ENCODE measurements at regions not wholly inside any gene's neighbourhood (a gene's known extent, or its start where the extent isn't known, plus 50 kb on each side); places are given as distances from the start of the nearest gene placed in this dataset.

DNA sequence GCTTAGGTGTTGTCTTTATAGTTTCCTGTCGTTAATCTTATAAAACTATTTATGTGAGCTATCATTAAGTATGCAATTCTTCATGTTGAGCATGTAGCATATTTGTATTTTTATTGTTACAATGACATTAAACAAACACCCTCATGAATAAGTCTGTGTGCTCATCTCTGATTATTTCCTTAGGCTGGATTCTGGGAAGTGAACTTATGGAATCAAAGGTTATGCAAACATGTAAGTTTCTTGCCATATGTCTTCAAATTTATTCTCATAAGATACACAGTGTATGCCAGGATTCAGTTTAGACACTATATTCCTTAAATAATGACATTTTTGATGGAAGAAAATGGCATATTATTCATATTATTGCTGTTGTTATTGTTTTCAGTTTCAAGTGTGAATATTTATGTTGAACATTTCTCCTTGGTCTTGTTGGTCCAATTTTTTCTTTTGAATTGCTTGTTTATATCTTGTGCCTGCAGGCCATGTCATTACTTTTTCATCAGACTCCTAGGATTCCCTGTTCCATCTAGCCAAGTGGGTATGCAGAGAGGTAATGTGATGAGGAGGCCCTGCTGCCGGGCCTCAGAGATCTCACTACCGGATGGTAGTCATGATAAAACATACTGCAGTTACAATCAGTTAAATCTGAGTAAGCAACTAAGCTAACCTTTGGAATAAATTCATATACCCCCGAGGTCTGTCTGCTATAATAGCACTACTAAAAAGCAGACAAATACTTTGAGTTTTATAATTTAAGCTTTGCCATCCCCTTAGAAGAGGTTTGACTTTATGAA lies 684.3 kb upstream of the SGO1 start:
- H3K4me3 ChIP-seq (ENCODE audit: low read depth, low read length) = no peak overlapping the region
- no peak for TF ChIP-seq CTCF (IDR thresholded peaks at IDR 0.05; ENCODE audit: borderline replicate concordance, insufficient read depth, low read depth, low read length)

DNA sequence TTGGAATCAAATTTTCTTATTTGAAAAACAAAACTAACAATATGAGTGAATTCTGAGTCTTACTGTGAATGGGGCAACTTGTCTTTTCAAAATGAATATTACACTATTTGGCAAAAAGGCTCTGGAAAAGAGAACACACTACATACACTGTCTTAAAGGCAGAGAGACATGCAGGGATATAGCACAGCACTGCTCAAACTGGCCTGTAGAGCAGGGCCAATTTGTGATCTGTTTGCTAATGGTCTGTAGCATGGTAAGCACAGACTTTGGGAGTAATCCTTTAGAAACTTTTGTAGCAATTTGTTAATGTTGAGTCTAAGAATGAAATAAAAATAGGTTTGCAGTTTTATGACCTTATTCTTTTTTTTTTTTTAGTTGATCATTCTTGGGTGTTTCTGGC lies 679.8 kb upstream of the SGO1 start:
- H3K4me3 ChIP-seq (ENCODE audit: low read depth, low read length) = no peak overlapping the region
- TF ChIP-seq CTCF (IDR thresholded peaks at IDR 0.05; ENCODE audit: borderline replicate concordance, insufficient read depth, low read depth, low read length) = no peak

- H3K4me3 ChIP-seq (ENCODE audit: low read depth, low read length) = no peak overlapping the region
- no peak for TF ChIP-seq CTCF (IDR thresholded peaks at IDR 0.05; ENCODE audit: borderline replicate concordance, insufficient read depth, low read depth, low read length)
These were observed 675.4 kb upstream of the SGO1 start for GRCh38 chr3:20861454-20861853.

DNA sequence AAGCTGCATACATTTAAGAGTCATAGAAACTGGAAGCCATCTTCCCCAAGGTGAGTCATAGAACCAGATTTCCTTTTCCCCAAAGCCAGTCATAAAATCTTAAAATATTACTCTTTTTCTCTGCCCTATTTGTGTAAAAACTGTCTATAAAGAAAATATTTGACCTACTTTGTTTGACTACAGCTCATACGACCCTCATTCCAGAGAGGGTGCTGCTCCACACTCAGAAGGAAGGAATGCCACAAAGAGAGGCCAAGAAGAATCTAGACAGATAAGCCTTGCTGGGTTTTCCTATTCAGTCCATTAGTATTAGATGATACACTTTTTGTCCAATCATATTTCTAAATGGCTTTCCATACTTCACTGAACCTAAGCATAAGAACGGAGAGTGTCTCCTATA lies 671.6 kb upstream of the SGO1 start:
- no peak overlapping the region for H3K4me3 ChIP-seq (ENCODE audit: low read depth, low read length)
- TF ChIP-seq CTCF (IDR thresholded peaks at IDR 0.05; ENCODE audit: borderline replicate concordance, insufficient read depth, low read depth, low read length) = no peak

DNA sequence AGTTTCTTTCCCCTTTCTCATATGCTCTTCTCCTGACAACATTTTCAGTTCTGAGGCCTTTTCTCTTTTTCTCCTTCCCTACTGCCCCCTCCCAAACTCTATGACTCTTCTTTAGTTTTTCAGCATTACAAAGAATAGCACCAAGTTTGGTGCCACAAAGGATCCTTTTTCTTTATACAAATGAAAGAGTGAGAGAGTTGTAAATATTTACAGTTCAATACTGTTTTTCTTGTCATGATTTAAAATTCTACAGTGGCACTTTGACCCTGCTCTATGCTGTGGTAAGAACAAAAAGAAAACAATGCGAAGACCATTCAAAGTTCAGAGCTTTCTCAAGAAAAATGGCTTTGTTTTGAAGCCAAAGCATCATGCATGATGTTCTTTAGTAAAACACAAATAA lies 667.9 kb upstream of the SGO1 start:
- H3K4me3 ChIP-seq (ENCODE audit: low read depth, low read length) = no peak overlapping the region
- TF ChIP-seq CTCF (IDR thresholded peaks at IDR 0.05; ENCODE audit: borderline replicate concordance, insufficient read depth, low read depth, low read length) = no peak

DNA sequence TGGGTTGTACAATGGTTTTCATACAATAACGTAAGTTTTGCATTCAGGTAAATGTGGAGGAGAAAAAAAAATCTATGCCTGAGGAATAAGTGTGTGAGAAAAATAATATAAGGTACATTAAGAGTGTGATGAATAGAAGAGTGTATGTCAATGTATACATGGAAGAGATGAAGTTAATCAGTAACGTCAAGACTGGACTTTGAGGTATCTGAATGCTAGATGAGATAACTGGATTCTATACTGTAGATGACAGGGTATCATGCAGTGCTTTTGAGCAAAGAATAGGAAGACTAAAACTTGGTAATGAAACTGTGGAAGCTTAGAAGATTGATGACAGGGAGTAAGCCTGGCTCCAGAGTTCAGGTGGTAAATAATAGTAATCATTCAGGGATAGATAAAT lies 666.7 kb upstream of the SGO1 start:
- no peak overlapping the region for H3K4me3 ChIP-seq (ENCODE audit: low read depth, low read length)
- no peak for TF ChIP-seq CTCF (IDR thresholded peaks at IDR 0.05; ENCODE audit: borderline replicate concordance, insufficient read depth, low read depth, low read length)

GRCh38 chr3:20849975-20850374 lies 664.0 kb upstream of the SGO1 start:
- no peak for TF ChIP-seq CTCF (IDR thresholded peaks at IDR 0.05; ENCODE audit: borderline replicate concordance, insufficient read depth, low read depth, low read length)
- H3K4me3 ChIP-seq (ENCODE audit: low read depth, low read length) = no peak overlapping the region

Data from GM12875 (cell line).